GM23338 (cell line): ENCODE measurements at regions not wholly inside any gene's neighbourhood (a gene's known extent, or its start where the extent isn't known, plus 50 kb on each side); places are given as distances from the start of the nearest gene placed in this dataset.
A peak's percentile ranks its signal among the peaks of the same experiment; 100 is the strongest.

Experiments used
- ATAC-seq: fragments of 200-7000 bp; cut with Tn5 transposase; 3 replicates; pipeline ENCODE4 v1.9.1; 2020
- DNase-seq: peaks from one replicate; pipeline ENCODE4 v3.0.0-alpha.2; 2015; ENCODE audit warnings: low spot score
- H2AFZ ChIP-seq: fragments of 200-600 bp; sonication (generic); 2 replicates; pipeline ENCODE4 v1.8.0; 2016; ENCODE audit warnings: antibody characterized with exemption, mild to moderate bottlenecking, moderate library complexity
- H3F3A ChIP-seq: fragments of 200-600 bp; sonication (generic); replicated peaks from 2 replicates; pipeline ENCODE4 v1.8.0; 2017; ENCODE audit warnings: antibody characterized with exemption, mixed run types, low read depth
- H3K27ac ChIP-seq: fragments of 200-600 bp; sonication (generic); 2 replicates; pipeline ENCODE4 v1.6.1; 2016; ENCODE audit warnings: low read depth
- H3K27me3 ChIP-seq: fragments of 200-600 bp; sonication (generic); 2 replicates; pipeline ENCODE4 v1.8.0; 2016; ENCODE audit warnings: mild to moderate bottlenecking, mixed run types, moderate library complexity; ENCODE audit not compliant: insufficient read depth
- H3K36me3 ChIP-seq: fragments of 200-600 bp; sonication (generic); 2 replicates; pipeline ENCODE4 v1.8.0; 2016; ENCODE audit warnings: mild to moderate bottlenecking; ENCODE audit not compliant: insufficient read depth
- H3K4me1 ChIP-seq: fragments of 200-600 bp; sonication (generic); 2 replicates; pipeline ENCODE4 v1.8.0; 2016; ENCODE audit warnings: mild to moderate bottlenecking, moderate library complexity; ENCODE audit not compliant: insufficient read depth
- H3K4me2 ChIP-seq: fragments of 200-600 bp; sonication (generic); 2 replicates; pipeline ENCODE4 v1.7.1; 2017; ENCODE audit warnings: mixed run types
- H3K4me3 ChIP-seq: fragments of 200-600 bp; sonication (generic); 2 replicates; pipeline ENCODE4 v1.6.1; 2016; ENCODE audit warnings: mixed run types
- H3K79me2 ChIP-seq: fragments of 200-600 bp; sonication (generic); replicated peaks from 2 replicates; pipeline ENCODE4 v1.8.0; 2017; ENCODE audit warnings: mild to moderate bottlenecking; ENCODE audit not compliant: insufficient read depth
- H3K9me2 ChIP-seq: fragments of 200-600 bp; sonication (generic); 2 replicates; pipeline ENCODE4 v1.8.0; 2017; ENCODE audit not compliant: insufficient read depth
- H4K20me1 ChIP-seq: fragments of 200-600 bp; sonication (generic); replicated peaks from 2 replicates; pipeline ENCODE4 v1.8.0; 2017; ENCODE audit warnings: mild to moderate bottlenecking; ENCODE audit not compliant: insufficient read depth
- H3K27ac Mint-ChIP-seq: 2 replicates; pipeline ENCODE4 v1.8.0; 2020; ENCODE audit warnings: inconsistent platforms, mild to moderate bottlenecking, moderate library complexity, mixed read lengths
- H3K27me3 Mint-ChIP-seq: 3 replicates; pipeline ENCODE4 v1.8.0; 2022; ENCODE audit warnings: low read depth, mild to moderate bottlenecking, moderate library complexity, mixed read lengths, inconsistent platforms; ENCODE audit not compliant: insufficient read depth, poor library complexity
- H3K36me3 Mint-ChIP-seq: 3 replicates; pipeline ENCODE4 v1.8.0; 2021; ENCODE audit warnings: low read depth, mild to moderate bottlenecking, inconsistent platforms, moderate library complexity, mixed read lengths
- H3K4me1 Mint-ChIP-seq: 3 replicates; pipeline ENCODE4 v1.8.0; 2020; ENCODE audit warnings: mild to moderate bottlenecking, inconsistent platforms, mixed read lengths
- H3K4me3 Mint-ChIP-seq: 3 replicates; pipeline ENCODE4 v1.8.0; 2021; ENCODE audit warnings: moderate library complexity, mild to moderate bottlenecking, inconsistent platforms, mixed read lengths
- H3K9me3 Mint-ChIP-seq: 3 replicates; pipeline ENCODE4 v1.8.0; 2020; ENCODE audit warnings: moderate library complexity, mild to moderate bottlenecking, inconsistent platforms, mixed read lengths
- CREB1 ChIP-seq: fragments of 250-450 bp; sonication (Bioruptor Pico); IDR thresholded peaks from 2 replicates; pipeline ENCODE4 v1.5.0; 2020; ENCODE audit warnings: low read depth, mild to moderate bottlenecking, moderate library complexity
- STAT1 ChIP-seq: IDR thresholded peaks from one replicate; pipeline ENCODE4 v1.6.1; 2016; ENCODE audit warnings: antibody characterized with exemption; ENCODE audit not compliant: unreplicated experiment
- TF ChIP-seq, protein P1 (sequence below): fragments of 250-450 bp; sonication (Bioruptor Pico); IDR thresholded peaks from 2 replicates; pipeline ENCODE4 v1.5.0; 2020; ENCODE audit warnings: mild to moderate bottlenecking, moderate library complexity
- TF ChIP-seq, protein P2 (sequence below): IDR thresholded peaks from one replicate; pipeline ENCODE4 v1.6.1; 2018; ENCODE audit warnings: antibody characterized with exemption; ENCODE audit not compliant: unreplicated experiment
- TF ChIP-seq, protein P3 (sequence below): IDR thresholded peaks from 2 replicates; pipeline ENCODE4 v1.6.1; 2016; ENCODE audit warnings: antibody characterized with exemption

DNA sequence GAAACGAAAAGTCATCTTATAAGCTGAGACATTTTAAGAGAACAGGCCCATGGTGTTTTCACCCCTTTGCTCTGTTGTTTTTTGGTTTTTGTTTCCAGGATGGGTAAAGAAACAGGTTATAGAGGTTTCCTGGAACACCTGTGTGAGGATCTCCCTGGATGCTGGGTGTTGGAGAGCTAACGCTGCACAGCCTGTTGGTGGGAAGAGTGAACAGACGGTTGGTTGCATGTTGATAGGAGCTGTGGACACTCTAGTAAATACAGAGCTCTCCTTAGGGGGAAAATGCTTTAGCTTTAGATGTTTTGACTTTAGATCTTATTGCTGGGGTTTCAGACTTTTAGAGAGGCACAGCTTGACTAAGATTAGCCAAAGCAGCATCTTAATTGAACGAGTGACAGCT, 235.2 kb downstream of the SOX4 start (continued):
- TF ChIP-seq, protein P1, sequence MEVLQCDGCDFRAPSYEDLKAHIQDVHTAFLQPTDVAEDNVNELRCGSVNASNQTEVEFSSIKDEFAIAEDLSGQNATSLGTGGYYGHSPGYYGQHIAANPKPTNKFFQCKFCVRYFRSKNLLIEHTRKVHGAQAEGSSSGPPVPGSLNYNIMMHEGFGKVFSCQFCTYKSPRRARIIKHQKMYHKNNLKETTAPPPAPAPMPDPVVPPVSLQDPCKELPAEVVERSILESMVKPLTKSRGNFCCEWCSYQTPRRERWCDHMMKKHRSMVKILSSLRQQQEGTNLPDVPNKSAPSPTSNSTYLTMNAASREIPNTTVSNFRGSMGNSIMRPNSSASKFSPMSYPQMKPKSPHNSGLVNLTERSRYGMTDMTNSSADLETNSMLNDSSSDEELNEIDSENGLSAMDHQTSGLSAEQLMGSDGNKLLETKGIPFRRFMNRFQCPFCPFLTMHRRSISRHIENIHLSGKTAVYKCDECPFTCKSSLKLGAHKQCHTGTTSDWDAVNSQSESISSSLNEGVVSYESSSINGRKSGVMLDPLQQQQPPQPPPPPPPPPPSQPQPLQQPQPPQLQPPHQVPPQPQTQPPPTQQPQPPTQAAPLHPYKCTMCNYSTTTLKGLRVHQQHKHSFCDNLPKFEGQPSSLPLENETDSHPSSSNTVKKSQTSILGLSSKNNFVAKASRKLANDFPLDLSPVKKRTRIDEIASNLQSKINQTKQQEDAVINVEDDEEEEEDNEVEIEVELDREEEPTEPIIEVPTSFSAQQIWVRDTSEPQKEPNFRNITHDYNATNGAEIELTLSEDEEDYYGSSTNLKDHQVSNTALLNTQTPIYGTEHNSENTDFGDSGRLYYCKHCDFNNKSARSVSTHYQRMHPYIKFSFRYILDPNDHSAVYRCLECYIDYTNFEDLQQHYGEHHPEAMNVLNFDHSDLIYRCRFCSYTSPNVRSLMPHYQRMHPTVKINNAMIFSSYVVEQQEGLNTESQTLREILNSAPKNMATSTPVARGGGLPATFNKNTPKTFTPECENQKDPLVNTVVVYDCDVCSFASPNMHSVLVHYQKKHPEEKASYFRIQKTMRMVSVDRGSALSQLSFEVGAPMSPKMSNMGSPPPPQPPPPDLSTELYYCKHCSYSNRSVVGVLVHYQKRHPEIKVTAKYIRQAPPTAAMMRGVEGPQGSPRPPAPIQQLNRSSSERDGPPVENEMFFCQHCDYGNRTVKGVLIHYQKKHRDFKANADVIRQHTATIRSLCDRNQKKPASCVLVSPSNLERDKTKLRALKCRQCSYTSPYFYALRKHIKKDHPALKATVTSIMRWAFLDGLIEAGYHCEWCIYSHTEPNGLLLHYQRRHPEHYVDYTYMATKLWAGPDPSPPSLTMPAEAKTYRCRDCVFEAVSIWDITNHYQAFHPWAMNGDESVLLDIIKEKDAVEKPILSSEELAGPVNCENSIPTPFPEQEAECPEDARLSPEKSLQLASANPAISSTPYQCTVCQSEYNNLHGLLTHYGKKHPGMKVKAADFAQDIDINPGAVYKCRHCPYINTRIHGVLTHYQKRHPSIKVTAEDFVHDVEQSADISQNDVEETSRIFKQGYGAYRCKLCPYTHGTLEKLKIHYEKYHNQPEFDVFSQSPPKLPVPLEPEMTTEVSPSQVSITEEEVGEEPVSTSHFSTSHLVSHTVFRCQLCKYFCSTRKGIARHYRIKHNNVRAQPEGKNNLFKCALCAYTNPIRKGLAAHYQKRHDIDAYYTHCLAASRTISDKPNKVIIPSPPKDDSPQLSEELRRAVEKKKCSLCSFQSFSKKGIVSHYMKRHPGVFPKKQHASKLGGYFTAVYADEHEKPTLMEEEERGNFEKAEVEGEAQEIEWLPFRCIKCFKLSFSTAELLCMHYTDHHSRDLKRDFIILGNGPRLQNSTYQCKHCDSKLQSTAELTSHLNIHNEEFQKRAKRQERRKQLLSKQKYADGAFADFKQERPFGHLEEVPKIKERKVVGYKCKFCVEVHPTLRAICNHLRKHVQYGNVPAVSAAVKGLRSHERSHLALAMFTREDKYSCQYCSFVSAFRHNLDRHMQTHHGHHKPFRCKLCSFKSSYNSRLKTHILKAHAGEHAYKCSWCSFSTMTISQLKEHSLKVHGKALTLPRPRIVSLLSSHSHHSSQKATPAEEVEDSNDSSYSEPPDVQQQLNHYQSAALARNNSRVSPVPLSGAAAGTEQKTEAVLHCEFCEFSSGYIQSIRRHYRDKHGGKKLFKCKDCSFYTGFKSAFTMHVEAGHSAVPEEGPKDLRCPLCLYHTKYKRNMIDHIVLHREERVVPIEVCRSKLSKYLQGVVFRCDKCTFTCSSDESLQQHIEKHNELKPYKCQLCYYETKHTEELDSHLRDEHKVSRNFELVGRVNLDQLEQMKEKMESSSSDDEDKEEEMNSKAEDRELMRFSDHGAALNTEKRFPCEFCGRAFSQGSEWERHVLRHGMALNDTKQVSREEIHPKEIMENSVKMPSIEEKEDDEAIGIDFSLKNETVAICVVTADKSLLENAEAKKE = no peak
- TF ChIP-seq STAT1 = no peak

DNA sequence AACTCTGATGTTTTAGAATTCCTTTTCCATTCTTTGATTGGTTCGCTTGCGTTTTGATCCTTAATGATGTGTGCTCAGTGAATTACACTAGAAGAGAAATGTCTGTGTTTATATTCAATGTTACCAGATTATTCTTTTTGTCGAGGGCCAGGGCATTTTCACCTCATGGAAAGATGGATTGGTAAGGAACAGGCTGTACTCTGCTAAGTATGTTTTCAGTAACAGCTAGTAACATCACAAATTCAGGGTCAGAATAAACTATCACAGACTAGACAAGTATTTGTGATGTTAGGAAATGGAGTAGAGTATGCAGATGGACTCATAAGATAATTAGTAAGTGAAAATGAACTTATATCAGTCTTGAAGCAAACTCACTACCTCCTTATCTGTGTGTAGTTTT, 235.6 kb downstream of the SOX4 start:
- H3K27ac Mint-ChIP-seq = peak overlapping the region; percentile 26; the same call in 1 of the 2 replicates
- H3K4me3 Mint-ChIP-seq = no peak overlapping the region
- DNase-seq (no peak), ATAC-seq (no peak)
- Histone ChIP-seq H3K4me2 (no peak overlapping the region), H4K20me1 (no peaks in the 10 kb centered on the region), H3K4me3 (no peak overlapping the region), H3K79me2 (peaks cover 92% of the 10 kb centered on the region), H2AFZ (no peak overlapping the region), H3K27ac (no peak overlapping the region), H3K9me2 (no peaks in the 10 kb centered on the region), H3K4me1 (peaks cover 64% of the 10 kb centered on the region), H3F3A (no peaks in the 10 kb centered on the region), H3K36me3 (no peaks in the 10 kb centered on the region), H3K27me3 (no peaks in the 10 kb centered on the region)
- H3K27me3 Mint-ChIP-seq = no peaks in the 10 kb centered on the region
- TF ChIP-seq, protein P2, sequence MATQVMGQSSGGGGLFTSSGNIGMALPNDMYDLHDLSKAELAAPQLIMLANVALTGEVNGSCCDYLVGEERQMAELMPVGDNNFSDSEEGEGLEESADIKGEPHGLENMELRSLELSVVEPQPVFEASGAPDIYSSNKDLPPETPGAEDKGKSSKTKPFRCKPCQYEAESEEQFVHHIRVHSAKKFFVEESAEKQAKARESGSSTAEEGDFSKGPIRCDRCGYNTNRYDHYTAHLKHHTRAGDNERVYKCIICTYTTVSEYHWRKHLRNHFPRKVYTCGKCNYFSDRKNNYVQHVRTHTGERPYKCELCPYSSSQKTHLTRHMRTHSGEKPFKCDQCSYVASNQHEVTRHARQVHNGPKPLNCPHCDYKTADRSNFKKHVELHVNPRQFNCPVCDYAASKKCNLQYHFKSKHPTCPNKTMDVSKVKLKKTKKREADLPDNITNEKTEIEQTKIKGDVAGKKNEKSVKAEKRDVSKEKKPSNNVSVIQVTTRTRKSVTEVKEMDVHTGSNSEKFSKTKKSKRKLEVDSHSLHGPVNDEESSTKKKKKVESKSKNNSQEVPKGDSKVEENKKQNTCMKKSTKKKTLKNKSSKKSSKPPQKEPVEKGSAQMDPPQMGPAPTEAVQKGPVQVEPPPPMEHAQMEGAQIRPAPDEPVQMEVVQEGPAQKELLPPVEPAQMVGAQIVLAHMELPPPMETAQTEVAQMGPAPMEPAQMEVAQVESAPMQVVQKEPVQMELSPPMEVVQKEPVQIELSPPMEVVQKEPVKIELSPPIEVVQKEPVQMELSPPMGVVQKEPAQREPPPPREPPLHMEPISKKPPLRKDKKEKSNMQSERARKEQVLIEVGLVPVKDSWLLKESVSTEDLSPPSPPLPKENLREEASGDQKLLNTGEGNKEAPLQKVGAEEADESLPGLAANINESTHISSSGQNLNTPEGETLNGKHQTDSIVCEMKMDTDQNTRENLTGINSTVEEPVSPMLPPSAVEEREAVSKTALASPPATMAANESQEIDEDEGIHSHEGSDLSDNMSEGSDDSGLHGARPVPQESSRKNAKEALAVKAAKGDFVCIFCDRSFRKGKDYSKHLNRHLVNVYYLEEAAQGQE = no peak
- no peak for TF ChIP-seq CREB1 (CRISPR knock-in tag)
- TF ChIP-seq, protein P3, sequence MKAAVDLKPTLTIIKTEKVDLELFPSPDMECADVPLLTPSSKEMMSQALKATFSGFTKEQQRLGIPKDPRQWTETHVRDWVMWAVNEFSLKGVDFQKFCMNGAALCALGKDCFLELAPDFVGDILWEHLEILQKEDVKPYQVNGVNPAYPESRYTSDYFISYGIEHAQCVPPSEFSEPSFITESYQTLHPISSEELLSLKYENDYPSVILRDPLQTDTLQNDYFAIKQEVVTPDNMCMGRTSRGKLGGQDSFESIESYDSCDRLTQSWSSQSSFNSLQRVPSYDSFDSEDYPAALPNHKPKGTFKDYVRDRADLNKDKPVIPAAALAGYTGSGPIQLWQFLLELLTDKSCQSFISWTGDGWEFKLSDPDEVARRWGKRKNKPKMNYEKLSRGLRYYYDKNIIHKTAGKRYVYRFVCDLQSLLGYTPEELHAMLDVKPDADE = no peak
- no peaks in the 10 kb centered on the region for H3K9me3 Mint-ChIP-seq
- peaks cover 68% of the 10 kb centered on the region for H3K4me1 Mint-ChIP-seq
- H3K36me3 Mint-ChIP-seq = peaks cover 13% of the 10 kb centered on the region; the same call in 2 of the 3 replicates
